ENCODE measurements at regions not wholly inside any gene's neighbourhood (a gene's known extent, or its start where the extent isn't known, plus 50 kb on each side); places are given as distances from the start of the nearest gene placed in this dataset.

DNA sequence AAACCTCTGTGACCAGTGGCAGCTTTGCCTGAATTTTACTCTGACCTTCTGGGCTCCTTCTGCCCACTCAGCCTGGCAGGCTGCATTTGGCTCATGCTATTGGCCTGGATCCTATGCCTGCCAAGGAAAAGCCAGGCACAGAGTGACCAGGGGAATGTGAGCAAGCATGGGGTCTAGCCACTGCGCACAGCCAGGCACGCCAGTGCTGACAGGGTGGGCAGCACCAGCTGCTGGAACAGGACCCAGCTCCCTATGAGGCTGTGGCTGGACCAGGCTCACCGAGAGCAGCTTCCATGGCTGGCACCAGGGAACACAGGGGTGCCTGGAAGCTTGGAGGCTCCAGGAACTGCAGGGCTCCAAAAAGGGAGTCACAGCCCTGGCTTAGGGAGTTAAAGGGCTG is 311.5 kb upstream of the SYT4 start:
- Histone ChIP-seq H3K4me1 (ENCODE audit: control insufficient read depth in 1 of 2, insufficient read depth in 2 of 2, low read length in 2 of 2) (no peaks in the 10 kb centered on the region), H3K14ac (ENCODE audit: low read length) (no peak overlapping the region), H2BK120ac (ENCODE audit: insufficient read depth, low read length, poor library complexity) (no peak overlapping the region), H2AK5ac (ENCODE audit: low read length) (no peak overlapping the region), H3K9me3 (ENCODE audit: insufficient read depth, low read depth, low read length) (no peaks in the 10 kb centered on the region), H3K9ac (ENCODE audit: low read length) (no peak overlapping the region), H3K27me3 (ENCODE audit: insufficient read depth, low read length) (no peaks in the 10 kb centered on the region), H3K79me1 (ENCODE audit: low read length) (no peaks in the 10 kb centered on the region), H4K91ac (ENCODE audit: low read depth, low read length) (no peak overlapping the region), H3K4me3 (ENCODE audit: low read depth, low read length) (no peak overlapping the region), H3K23ac (ENCODE audit: low read length) (no peak overlapping the region), H3K79me2 (ENCODE audit: control insufficient read depth, insufficient read depth, low read length, poor library complexity) (no peaks in the 10 kb centered on the region), H3K4me2 (ENCODE audit: low read length) (no peak overlapping the region), H3K4ac (ENCODE audit: low read depth, low read length) (no peak overlapping the region), H3K27ac (ENCODE audit: low read depth, low read length) (no peak overlapping the region), H3K36me3 (ENCODE audit: control insufficient read depth in 1 of 2, insufficient read depth in 2 of 2, low read length in 2 of 2) (no peaks in the 10 kb centered on the region), H2BK5ac (ENCODE audit: low read depth, low read length, poor library complexity) (no peak overlapping the region), H4K12ac (ENCODE audit: low read depth, low read length) (no peak overlapping the region), H3K18ac (ENCODE audit: low read length) (no peak overlapping the region), H4K8ac (ENCODE audit: low read depth, low read length) (no peak overlapping the region), H2AFZ (ENCODE audit: insufficient read depth, low read length, poor library complexity) (no peak overlapping the region), H2BK12ac (ENCODE audit: low read length) (no peak overlapping the region)
- WGBS (ENCODE audit: extremely low coverage, insufficient coverage, insufficient read length) = no CpG with 5 or more reads among the region's 3 CpGs
- no peak for DNase-seq

DNA sequence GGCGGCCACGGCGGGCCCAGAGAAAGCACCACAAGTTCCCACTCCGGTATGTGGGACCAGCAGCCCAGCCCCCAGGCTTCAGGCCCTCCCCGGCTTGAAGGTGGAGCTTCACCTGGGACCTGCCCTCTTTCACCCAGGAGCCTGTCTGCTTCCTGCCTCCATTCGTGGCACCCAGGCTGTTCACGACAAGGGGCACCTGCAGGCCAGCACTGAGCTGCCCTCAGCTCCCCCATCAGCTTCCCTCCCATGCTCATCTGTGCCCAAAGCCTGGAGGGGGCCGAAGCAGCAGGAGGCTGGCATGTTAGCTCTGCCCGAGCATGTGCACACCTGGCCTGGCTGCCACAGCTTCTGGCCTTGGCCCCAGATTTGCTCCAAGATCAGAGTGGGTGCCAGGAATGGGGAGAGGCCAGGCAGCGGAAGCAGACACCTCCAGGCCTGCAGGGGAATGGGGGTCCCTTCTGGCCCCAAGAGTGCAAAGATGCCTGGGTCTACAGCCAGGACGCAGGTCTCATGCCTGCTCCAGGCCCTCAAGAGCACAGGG is 312.4 kb upstream of the SYT4 start:
- no peak overlapping the region for H2BK5ac ChIP-seq (ENCODE audit: low read depth, low read length, poor library complexity)
- no peaks in the 10 kb centered on the region for H3K79me2 ChIP-seq (ENCODE audit: control insufficient read depth, insufficient read depth, low read length, poor library complexity)
- H3K14ac ChIP-seq (ENCODE audit: low read length) = no peak overlapping the region
- H3K27ac ChIP-seq (ENCODE audit: low read depth, low read length) = no peak overlapping the region
- H3K36me3 ChIP-seq (ENCODE audit: control insufficient read depth in 1 of 2, insufficient read depth in 2 of 2, low read length in 2 of 2) = no peaks in the 10 kb centered on the region
- H2AFZ ChIP-seq (ENCODE audit: insufficient read depth, low read length, poor library complexity) = no peak overlapping the region
- DNase-seq = no peak
- no peak overlapping the region for H4K12ac ChIP-seq (ENCODE audit: low read depth, low read length)
- H3K23ac ChIP-seq (ENCODE audit: low read length) = no peak overlapping the region
- no peak overlapping the region for H4K8ac ChIP-seq (ENCODE audit: low read depth, low read length)
- H3K9me3 ChIP-seq (ENCODE audit: insufficient read depth, low read depth, low read length) = no peaks in the 10 kb centered on the region
- H4K91ac ChIP-seq (ENCODE audit: low read depth, low read length) = no peak overlapping the region
- no peak overlapping the region for H2AK5ac ChIP-seq (ENCODE audit: low read length)
- H2BK12ac ChIP-seq (ENCODE audit: low read length) = no peak overlapping the region
- WGBS (ENCODE audit: extremely low coverage, insufficient coverage, insufficient read length) = no CpG with 5 or more reads among the region's 11 CpGs
- H2BK120ac ChIP-seq (ENCODE audit: insufficient read depth, low read length, poor library complexity) = no peak overlapping the region
- H3K18ac ChIP-seq (ENCODE audit: low read length) = no peak overlapping the region
- H3K4me3 ChIP-seq (ENCODE audit: low read depth, low read length) = no peak overlapping the region
- H3K4me2 ChIP-seq (ENCODE audit: low read length) = no peak overlapping the region
- no peaks in the 10 kb centered on the region for H3K27me3 ChIP-seq (ENCODE audit: insufficient read depth, low read length)
- no peak overlapping the region for H3K9ac ChIP-seq (ENCODE audit: low read length)
- H3K4me1 ChIP-seq (ENCODE audit: control insufficient read depth in 1 of 2, insufficient read depth in 2 of 2, low read length in 2 of 2) = no peaks in the 10 kb centered on the region
- no peak overlapping the region for H3K4ac ChIP-seq (ENCODE audit: low read depth, low read length)
- no peaks in the 10 kb centered on the region for H3K79me1 ChIP-seq (ENCODE audit: low read length)

DNA sequence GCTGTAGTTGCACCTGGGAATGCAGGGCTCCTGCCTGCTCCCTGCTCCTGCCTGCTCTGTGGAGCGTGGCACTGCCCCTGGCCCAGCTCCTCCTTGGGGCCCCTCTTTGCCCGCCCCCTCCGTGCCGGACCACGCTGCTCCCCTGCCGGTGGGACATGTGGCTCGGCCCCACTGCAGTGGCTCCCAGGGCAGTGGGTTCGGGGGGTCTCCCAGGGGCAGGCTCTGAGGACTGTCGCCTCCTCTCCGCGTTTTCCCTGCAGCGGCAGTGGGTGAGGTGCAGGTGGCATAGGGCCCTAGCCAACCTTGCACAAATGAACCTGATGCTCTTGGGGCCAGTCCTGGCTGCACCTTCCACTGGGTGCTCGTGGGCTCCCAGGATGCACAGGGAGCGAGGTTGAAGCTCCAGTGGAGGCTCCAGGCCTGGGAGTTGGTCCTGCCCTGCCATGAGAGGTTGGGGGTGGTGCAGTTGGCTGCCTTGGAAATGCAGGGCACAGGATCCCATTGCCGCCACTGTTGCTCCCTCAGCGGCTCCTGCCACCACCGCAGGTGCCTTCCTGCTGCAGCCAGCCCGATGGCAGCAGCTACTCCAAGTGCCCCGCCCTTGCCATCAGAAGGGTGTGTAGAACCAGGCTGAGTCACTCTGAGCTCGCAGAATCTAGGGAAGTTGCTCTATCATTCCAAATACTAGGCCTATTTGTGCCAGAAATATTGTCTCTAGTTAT is 313.1 kb upstream of the SYT4 start:
- no peaks in the 10 kb centered on the region for H3K79me2 ChIP-seq (ENCODE audit: control insufficient read depth, insufficient read depth, low read length, poor library complexity)
- H3K14ac ChIP-seq (ENCODE audit: low read length) = no peak overlapping the region
- H4K12ac ChIP-seq (ENCODE audit: low read depth, low read length) = no peak overlapping the region
- no peak overlapping the region for H3K4me3 ChIP-seq (ENCODE audit: low read depth, low read length)
- no peaks in the 10 kb centered on the region for H3K79me1 ChIP-seq (ENCODE audit: low read length)
- H2BK5ac ChIP-seq (ENCODE audit: low read depth, low read length, poor library complexity) = no peak overlapping the region
- H3K4ac ChIP-seq (ENCODE audit: low read depth, low read length) = no peak overlapping the region
- no peak overlapping the region for H3K9ac ChIP-seq (ENCODE audit: low read length)
- H2BK12ac ChIP-seq (ENCODE audit: low read length) = no peak overlapping the region
- H3K4me2 ChIP-seq (ENCODE audit: low read length) = no peak overlapping the region
- no peak overlapping the region for H3K18ac ChIP-seq (ENCODE audit: low read length)
- no peak overlapping the region for H3K27ac ChIP-seq (ENCODE audit: low read depth, low read length)
- no peak overlapping the region for H4K8ac ChIP-seq (ENCODE audit: low read depth, low read length)
- no peak overlapping the region for H2AFZ ChIP-seq (ENCODE audit: insufficient read depth, low read length, poor library complexity)
- WGBS (ENCODE audit: extremely low coverage, insufficient coverage, insufficient read length) = no CpG with 5 or more reads among the region's 20 CpGs
- H3K23ac ChIP-seq (ENCODE audit: low read length) = no peak overlapping the region
- H3K9me3 ChIP-seq (ENCODE audit: insufficient read depth, low read depth, low read length) = no peaks in the 10 kb centered on the region
- no peak overlapping the region for H4K91ac ChIP-seq (ENCODE audit: low read depth, low read length)
- no peaks in the 10 kb centered on the region for H3K4me1 ChIP-seq (ENCODE audit: control insufficient read depth in 1 of 2, insufficient read depth in 2 of 2, low read length in 2 of 2)
- no peaks in the 10 kb centered on the region for H3K36me3 ChIP-seq (ENCODE audit: control insufficient read depth in 1 of 2, insufficient read depth in 2 of 2, low read length in 2 of 2)
- no peaks in the 10 kb centered on the region for H3K27me3 ChIP-seq (ENCODE audit: insufficient read depth, low read length)
- H2BK120ac ChIP-seq (ENCODE audit: insufficient read depth, low read length, poor library complexity) = no peak overlapping the region
- DNase-seq = no peak
- no peak overlapping the region for H2AK5ac ChIP-seq (ENCODE audit: low read length)

DNA sequence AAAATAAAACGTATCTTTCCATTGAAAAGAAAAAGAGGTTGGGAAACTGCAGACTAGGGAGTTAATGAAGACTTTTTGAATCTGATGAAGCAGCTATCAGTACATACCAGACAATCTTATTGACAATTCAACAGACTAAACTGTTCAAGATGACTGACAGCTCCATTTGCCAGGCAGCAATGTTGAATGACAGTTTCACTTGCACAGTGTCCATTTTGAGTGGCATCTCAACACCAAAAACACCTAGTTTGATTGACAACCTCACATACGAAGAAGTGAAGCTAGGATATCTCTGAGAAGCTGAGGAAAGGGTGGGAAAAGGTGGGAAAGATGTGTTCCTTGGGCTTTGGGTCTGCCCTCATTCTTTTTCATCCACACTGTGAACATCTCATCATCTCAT is 315.0 kb upstream of the SYT4 start:
- H3K18ac ChIP-seq (ENCODE audit: low read length) = no peak overlapping the region
- no peak overlapping the region for H4K12ac ChIP-seq (ENCODE audit: low read depth, low read length)
- no peak for DNase-seq

More for the DNA sequence above, 315.0 kb upstream of the SYT4 start:
- H3K79me1 ChIP-seq (ENCODE audit: low read length) = no peaks in the 10 kb centered on the region
- no peak overlapping the region for H4K8ac ChIP-seq (ENCODE audit: low read depth, low read length)
- no peak overlapping the region for H2BK5ac ChIP-seq (ENCODE audit: low read depth, low read length, poor library complexity)
- H3K23ac ChIP-seq (ENCODE audit: low read length) = no peak overlapping the region
- no peak overlapping the region for H2BK12ac ChIP-seq (ENCODE audit: low read length)
- H4K91ac ChIP-seq (ENCODE audit: low read depth, low read length) = no peak overlapping the region
- H2BK120ac ChIP-seq (ENCODE audit: insufficient read depth, low read length, poor library complexity) = no peak overlapping the region
- H3K9me3 ChIP-seq (ENCODE audit: insufficient read depth, low read depth, low read length) = no peaks in the 10 kb centered on the region
- no peak overlapping the region for H2AFZ ChIP-seq (ENCODE audit: insufficient read depth, low read length, poor library complexity)
- H3K27me3 ChIP-seq (ENCODE audit: insufficient read depth, low read length) = no peaks in the 10 kb centered on the region
- H3K4me3 ChIP-seq (ENCODE audit: low read depth, low read length) = no peak overlapping the region
- no peak overlapping the region for H2AK5ac ChIP-seq (ENCODE audit: low read length)
- H3K14ac ChIP-seq (ENCODE audit: low read length) = no peak overlapping the region
- no peak overlapping the region for H3K4ac ChIP-seq (ENCODE audit: low read depth, low read length)
- no peaks in the 10 kb centered on the region for H3K4me1 ChIP-seq (ENCODE audit: control insufficient read depth in 1 of 2, insufficient read depth in 2 of 2, low read length in 2 of 2)
- no peak overlapping the region for H3K4me2 ChIP-seq (ENCODE audit: low read length)
- H3K27ac ChIP-seq (ENCODE audit: low read depth, low read length) = no peak overlapping the region
- H3K36me3 ChIP-seq (ENCODE audit: control insufficient read depth in 1 of 2, insufficient read depth in 2 of 2, low read length in 2 of 2) = no peaks in the 10 kb centered on the region
- no peak overlapping the region for H3K9ac ChIP-seq (ENCODE audit: low read length)
- no peaks in the 10 kb centered on the region for H3K79me2 ChIP-seq (ENCODE audit: control insufficient read depth, insufficient read depth, low read length, poor library complexity)
- WGBS (ENCODE audit: extremely low coverage, insufficient coverage, insufficient read length) = no CpG with 5 or more reads among the region's 2 CpGs

All from trophoblast cell (in vitro differentiated cells and primary cell).